Nephron progenitor cell (in vitro differentiated cells): ENCODE measurements at regions not wholly inside any gene's neighbourhood (a gene's known extent, or its start where the extent isn't known, plus 50 kb on each side); places are given as distances from the start of the nearest gene placed in this dataset.
"Not testable (repeated sequence)": the region's sequence is repeated elsewhere in the genome, so short reads cannot be mapped to it uniquely, and the experiment has no call there.

Experiments used
- DNase-seq: peaks from one replicate; pipeline ENCODE4 v3.0.0; 2021
- H3K27ac Mint-ChIP-seq: 2 replicates; pipeline ENCODE4 v1.8.0; 2021; ENCODE audit warnings: mild to moderate bottlenecking, moderate library complexity, mixed read lengths
- H3K27me3 Mint-ChIP-seq: 2 replicates; pipeline ENCODE4 v1.8.0; 2021; ENCODE audit warnings: mild to moderate bottlenecking, low read depth, mixed read lengths; ENCODE audit not compliant: poor library complexity
- H3K36me3 Mint-ChIP-seq: 2 replicates; pipeline ENCODE4 v1.8.0; 2021; ENCODE audit warnings: low read depth, mixed read lengths
- H3K4me1 Mint-ChIP-seq: 2 replicates; pipeline ENCODE4 v1.8.0; 2021; ENCODE audit warnings: mixed read lengths
- H3K4me3 Mint-ChIP-seq: 2 replicates; pipeline ENCODE4 v1.8.0; 2021; ENCODE audit warnings: mild to moderate bottlenecking, moderate library complexity, mixed read lengths
- H3K9me3 Mint-ChIP-seq: 2 replicates; pipeline ENCODE4 v1.8.0; 2021; ENCODE audit warnings: mild to moderate bottlenecking, moderate library complexity, mixed read lengths
- CTCF ChIP-seq: fragments of 200-600 bp; sonication (generic); IDR thresholded peaks from 2 replicates; pipeline ENCODE4 v1.5.0; 2021; ENCODE audit warnings: antibody characterized with exemption

GRCh38 chr9:79431019-79431679, 140.6 kb upstream of the TLE4 start:
- H3K9me3 Mint-ChIP-seq, result peaks cover 18% of the 10 kb centered on the region

DNA sequence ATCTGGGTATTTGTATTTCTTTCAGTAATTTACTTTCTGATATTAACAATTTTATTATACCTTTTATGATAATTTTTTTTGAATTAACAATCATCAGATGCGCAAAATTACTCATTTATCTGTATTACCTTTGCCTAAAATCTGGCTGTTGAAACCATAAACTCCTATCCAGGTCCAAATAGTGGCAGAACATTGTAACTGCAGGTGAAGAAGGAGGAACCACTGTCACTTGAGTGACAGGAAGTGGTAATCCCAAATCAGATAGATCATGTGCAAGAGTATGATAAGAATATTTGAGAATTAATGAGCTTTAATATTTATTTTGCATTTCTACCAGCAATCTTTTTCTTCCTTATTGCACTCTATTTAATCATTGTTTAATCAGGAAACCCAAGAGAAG, 139.3 kb upstream of the TLE4 start:
- H3K27me3 Mint-ChIP-seq, result no peaks in the 10 kb centered on the region
- H3K4me1 Mint-ChIP-seq, result no peaks in the 10 kb centered on the region
- H3K36me3 Mint-ChIP-seq, result no peaks in the 10 kb centered on the region
- no peak for TF ChIP-seq CTCF
- peaks cover 9% of the 10 kb centered on the region for H3K9me3 Mint-ChIP-seq
- no peak overlapping the region for H3K4me3 Mint-ChIP-seq
- DNase-seq, result no peak
- no peak overlapping the region for H3K27ac Mint-ChIP-seq

More at GRCh38 chr9:79431019-79431679, 140.6 kb upstream of the TLE4 start:
- peaks cover 8% of the 10 kb centered on the region for H3K36me3 Mint-ChIP-seq
- no peak for TF ChIP-seq CTCF
- DNase-seq, result no peak
- no peaks in the 10 kb centered on the region for H3K4me1 Mint-ChIP-seq
- H3K4me3 Mint-ChIP-seq, result no peak overlapping the region
- no peak overlapping the region for H3K27ac Mint-ChIP-seq
- H3K27me3 Mint-ChIP-seq, result no peaks in the 10 kb centered on the region

- Mint-ChIP-seq H3K36me3 (no peaks in the 10 kb centered on the region), H3K4me1 (peaks cover 3% of the 10 kb centered on the region), H3K4me3 (no peak overlapping the region), H3K27ac (no peak overlapping the region), H3K27me3 (no peaks in the 10 kb centered on the region), H3K9me3 (peaks cover 12% of the 10 kb centered on the region)
- no peak for TF ChIP-seq CTCF
- no peak for DNase-seq
Measured at GRCh38 chr9:79433703-79434102, 138.1 kb upstream of the TLE4 start.

GRCh38 chr9:79439221-79439620, 132.5 kb upstream of the TLE4 start:
- H3K4me1 Mint-ChIP-seq, H3K27me3 Mint-ChIP-seq, H3K27ac Mint-ChIP-seq: not testable (repeated sequence)
- Mint-ChIP-seq H3K36me3 (peaks cover 16% of the 10 kb centered on the region), H3K4me3 (peak overlapping the region; percentile 64), H3K9me3 (peaks cover 46% of the 10 kb centered on the region)
- DNase-seq, result peak; percentile 49

- DNase-seq, result no peak
- peaks cover 38% of the 10 kb centered on the region for H3K4me1 Mint-ChIP-seq
- no peaks in the 10 kb centered on the region for H3K27me3 Mint-ChIP-seq
- TF ChIP-seq CTCF, result no peak
- peaks cover 18% of the 10 kb centered on the region for H3K9me3 Mint-ChIP-seq
- H3K36me3 Mint-ChIP-seq, result peaks cover 6% of the 10 kb centered on the region
- peak overlapping the region; percentile 7 for H3K4me3 Mint-ChIP-seq
- H3K27ac Mint-ChIP-seq, result no peak overlapping the region
Measured at GRCh38 chr9:79446523-79447307, 125.0 kb upstream of the TLE4 start.

DNA sequence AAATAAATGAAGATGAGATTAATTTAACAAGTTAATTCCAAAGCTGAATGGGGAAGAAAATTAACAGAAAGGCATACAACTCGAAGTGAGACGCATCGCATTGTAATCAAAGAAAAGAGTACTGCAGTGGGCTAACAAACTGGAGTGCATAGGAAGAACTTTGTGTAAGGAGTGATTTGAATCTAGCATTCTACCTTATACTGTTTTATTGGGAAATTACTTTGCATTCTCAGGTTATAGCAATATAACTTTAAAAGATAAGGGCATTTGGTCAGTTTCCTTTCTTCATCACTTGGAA, 124.5 kb upstream of the TLE4 start:
- Mint-ChIP-seq H3K9me3 (peaks cover 22% of the 10 kb centered on the region), H3K36me3 (peaks cover 7% of the 10 kb centered on the region), H3K4me1 (peaks cover 38% of the 10 kb centered on the region), H3K27me3 (no peaks in the 10 kb centered on the region), H3K27ac (peak overlapping the region; percentile 92), H3K4me3 (no peak overlapping the region)
- TF ChIP-seq CTCF, result no peak
- no peak for DNase-seq
